ENCODE measurements at regions not wholly inside any gene's neighbourhood (a gene's known extent, or its start where the extent isn't known, plus 50 kb on each side); places are given as distances from the start of the nearest gene placed in this dataset.

DNA sequence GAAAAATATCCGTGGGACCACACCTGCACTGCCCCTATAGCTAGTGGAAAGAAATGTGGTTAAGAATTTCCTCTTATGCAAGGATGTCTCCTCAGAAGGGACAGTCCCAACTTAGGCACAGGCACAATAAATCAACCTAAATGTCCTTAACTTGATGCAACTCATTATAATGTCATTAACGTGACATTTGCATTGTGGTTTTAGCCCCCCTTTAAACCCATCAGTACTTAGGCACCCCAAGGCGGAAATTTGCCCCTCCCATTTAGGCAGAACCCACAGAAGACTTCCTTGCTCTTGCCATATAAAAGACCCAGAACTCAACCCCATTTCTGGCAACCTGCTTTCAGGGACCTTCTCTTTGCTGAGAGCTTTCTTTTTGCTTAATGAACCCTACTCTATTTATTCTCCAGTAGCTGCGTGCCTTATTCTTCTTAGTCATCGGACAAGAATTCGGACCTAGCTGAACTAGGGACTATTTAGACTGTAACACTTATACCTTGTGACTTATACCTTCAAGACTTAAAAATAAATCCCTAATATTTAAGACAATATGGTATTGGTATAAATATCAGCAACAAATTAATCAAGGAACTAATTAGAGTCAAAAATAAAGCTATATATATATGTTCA, 1281.6 kb upstream of the TMEFF2 start:
- no peak overlapping the region for H4K12ac ChIP-seq (ENCODE audit: low read depth, low read length)
- H3K14ac ChIP-seq (ENCODE audit: low read length), result no peak overlapping the region
- H2BK5ac ChIP-seq (ENCODE audit: low read depth, low read length, poor library complexity), result no peak overlapping the region

DNA sequence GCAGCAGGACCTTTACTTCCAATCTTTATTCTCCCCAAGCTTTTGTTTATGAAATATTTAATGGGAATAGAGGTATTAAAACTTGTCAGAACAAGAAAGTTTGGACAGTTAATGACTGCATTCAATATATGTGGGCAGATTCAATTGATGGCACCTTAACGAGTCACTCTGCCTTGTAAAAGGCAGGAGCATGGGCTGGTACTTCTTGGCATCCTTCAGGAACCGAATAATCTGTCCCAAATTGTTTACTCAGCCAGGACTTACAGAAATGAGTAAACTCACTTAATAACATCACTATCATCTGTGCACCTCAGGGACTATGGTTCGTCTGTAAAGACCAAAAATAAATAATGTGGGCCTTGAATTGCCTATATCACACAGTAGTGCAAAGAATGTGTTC, 1280.3 kb upstream of the TMEFF2 start:
- H2BK120ac ChIP-seq (ENCODE audit: insufficient read depth, low read length, poor library complexity), result no peak overlapping the region
- DNase-seq, result no peak
- no peak overlapping the region for H3K27ac ChIP-seq (ENCODE audit: low read depth, low read length)
- no peak overlapping the region for H2BK12ac ChIP-seq (ENCODE audit: low read length)
- no CpG with 5 or more reads among the region's 3 CpGs for WGBS (ENCODE audit: extremely low coverage, insufficient coverage, insufficient read length)
- H3K4me1 ChIP-seq (ENCODE audit: control insufficient read depth in 1 of 2, insufficient read depth in 2 of 2, low read length in 2 of 2), result no peaks in the 10 kb centered on the region
- H3K36me3 ChIP-seq (ENCODE audit: control insufficient read depth in 1 of 2, insufficient read depth in 2 of 2, low read length in 2 of 2), result no peaks in the 10 kb centered on the region
- H2AFZ ChIP-seq (ENCODE audit: insufficient read depth, low read length, poor library complexity), result no peak overlapping the region
- no peak overlapping the region for H3K4ac ChIP-seq (ENCODE audit: low read depth, low read length)
- no peak overlapping the region for H3K23ac ChIP-seq (ENCODE audit: low read length)
- no peak overlapping the region for H3K18ac ChIP-seq (ENCODE audit: low read length)
- H3K27me3 ChIP-seq (ENCODE audit: insufficient read depth, low read length), result no peaks in the 10 kb centered on the region
- H3K4me2 ChIP-seq (ENCODE audit: low read length), result no peak overlapping the region
- no peak overlapping the region for H2BK5ac ChIP-seq (ENCODE audit: low read depth, low read length, poor library complexity)
- no peak overlapping the region for H3K9ac ChIP-seq (ENCODE audit: low read length)
- no peak overlapping the region for H4K8ac ChIP-seq (ENCODE audit: low read depth, low read length)
- H4K91ac ChIP-seq (ENCODE audit: low read depth, low read length), result no peak overlapping the region
- H3K79me1 ChIP-seq (ENCODE audit: low read length), result no peaks in the 10 kb centered on the region
- H3K79me2 ChIP-seq (ENCODE audit: control insufficient read depth, insufficient read depth, low read length, poor library complexity), result no peaks in the 10 kb centered on the region
- H3K4me3 ChIP-seq (ENCODE audit: low read depth, low read length), result no peak overlapping the region
- no peak overlapping the region for H3K14ac ChIP-seq (ENCODE audit: low read length)
- H3K9me3 ChIP-seq (ENCODE audit: insufficient read depth, low read depth, low read length), result no peaks in the 10 kb centered on the region
- no peak overlapping the region for H2AK5ac ChIP-seq (ENCODE audit: low read length)
- no peak overlapping the region for H4K12ac ChIP-seq (ENCODE audit: low read depth, low read length)

More for the DNA sequence above, 1281.6 kb upstream of the TMEFF2 start:
- Histone ChIP-seq H4K8ac (ENCODE audit: low read depth, low read length) (no peak overlapping the region), H3K9me3 (ENCODE audit: insufficient read depth, low read depth, low read length) (no peaks in the 10 kb centered on the region), H2AFZ (ENCODE audit: insufficient read depth, low read length, poor library complexity) (no peak overlapping the region), H3K79me1 (ENCODE audit: low read length) (no peaks in the 10 kb centered on the region), H3K36me3 (ENCODE audit: control insufficient read depth in 1 of 2, insufficient read depth in 2 of 2, low read length in 2 of 2) (no peaks in the 10 kb centered on the region), H2BK12ac (ENCODE audit: low read length) (no peak overlapping the region), H3K4me3 (ENCODE audit: low read depth, low read length) (no peak overlapping the region), H3K27ac (ENCODE audit: low read depth, low read length) (no peak overlapping the region), H3K9ac (ENCODE audit: low read length) (no peak overlapping the region), H3K4me2 (ENCODE audit: low read length) (no peak overlapping the region), H3K4ac (ENCODE audit: low read depth, low read length) (no peak overlapping the region), H3K79me2 (ENCODE audit: control insufficient read depth, insufficient read depth, low read length, poor library complexity) (no peaks in the 10 kb centered on the region), H3K23ac (ENCODE audit: low read length) (no peak overlapping the region), H4K91ac (ENCODE audit: low read depth, low read length) (no peak overlapping the region), H3K18ac (ENCODE audit: low read length) (no peak overlapping the region), H3K27me3 (ENCODE audit: insufficient read depth, low read length) (no peaks in the 10 kb centered on the region), H3K4me1 (ENCODE audit: control insufficient read depth in 1 of 2, insufficient read depth in 2 of 2, low read length in 2 of 2) (no peaks in the 10 kb centered on the region), H2BK120ac (ENCODE audit: insufficient read depth, low read length, poor library complexity) (no peak overlapping the region), H2AK5ac (ENCODE audit: low read length) (no peak overlapping the region)
- DNase-seq, result peak in 1 of 2 donors; percentile 73
- no CpG with 5 or more reads among the region's 6 CpGs for WGBS (ENCODE audit: extremely low coverage, insufficient coverage, insufficient read length)

GRCh38 chr2:193469251-193469650, 1274.5 kb upstream of the TMEFF2 start:
- no CpG with 5 or more reads among the region's 3 CpGs for WGBS (ENCODE audit: extremely low coverage, insufficient coverage, insufficient read length)
- H3K4ac ChIP-seq (ENCODE audit: low read depth, low read length), result no peak overlapping the region
- H3K14ac ChIP-seq (ENCODE audit: low read length), result no peak overlapping the region
- no peak overlapping the region for H3K27ac ChIP-seq (ENCODE audit: low read depth, low read length)
- H3K18ac ChIP-seq (ENCODE audit: low read length), result no peak overlapping the region
- no peak overlapping the region for H2BK5ac ChIP-seq (ENCODE audit: low read depth, low read length, poor library complexity)
- no peaks in the 10 kb centered on the region for H3K79me2 ChIP-seq (ENCODE audit: control insufficient read depth, insufficient read depth, low read length, poor library complexity)
- no peaks in the 10 kb centered on the region for H3K27me3 ChIP-seq (ENCODE audit: insufficient read depth, low read length)
- no peak overlapping the region for H4K8ac ChIP-seq (ENCODE audit: low read depth, low read length)
- no peak overlapping the region for H2BK120ac ChIP-seq (ENCODE audit: insufficient read depth, low read length, poor library complexity)
- no peaks in the 10 kb centered on the region for H3K36me3 ChIP-seq (ENCODE audit: control insufficient read depth in 1 of 2, insufficient read depth in 2 of 2, low read length in 2 of 2)
- H2AK5ac ChIP-seq (ENCODE audit: low read length), result no peak overlapping the region
- H2BK12ac ChIP-seq (ENCODE audit: low read length), result no peak overlapping the region
- no peaks in the 10 kb centered on the region for H3K9me3 ChIP-seq (ENCODE audit: insufficient read depth, low read depth, low read length)
- no peaks in the 10 kb centered on the region for H3K4me1 ChIP-seq (ENCODE audit: control insufficient read depth in 1 of 2, insufficient read depth in 2 of 2, low read length in 2 of 2)
- no peak overlapping the region for H3K9ac ChIP-seq (ENCODE audit: low read length)
- H4K91ac ChIP-seq (ENCODE audit: low read depth, low read length), result no peak overlapping the region
- H3K4me3 ChIP-seq (ENCODE audit: low read depth, low read length), result no peak overlapping the region
- no peak overlapping the region for H2AFZ ChIP-seq (ENCODE audit: insufficient read depth, low read length, poor library complexity)
- no peak for DNase-seq
- no peak overlapping the region for H4K12ac ChIP-seq (ENCODE audit: low read depth, low read length)
- H3K23ac ChIP-seq (ENCODE audit: low read length), result no peak overlapping the region
- H3K4me2 ChIP-seq (ENCODE audit: low read length), result no peak overlapping the region
- H3K79me1 ChIP-seq (ENCODE audit: low read length), result no peaks in the 10 kb centered on the region

GRCh38 chr2:193467276-193467987, 1272.7 kb upstream of the TMEFF2 start:
- no peak overlapping the region for H3K14ac ChIP-seq (ENCODE audit: low read length)
- H3K23ac ChIP-seq (ENCODE audit: low read length), result no peak overlapping the region
- no peak overlapping the region for H3K9ac ChIP-seq (ENCODE audit: low read length)
- H3K9me3 ChIP-seq (ENCODE audit: insufficient read depth, low read depth, low read length), result no peaks in the 10 kb centered on the region
- no peak overlapping the region for H2AFZ ChIP-seq (ENCODE audit: insufficient read depth, low read length, poor library complexity)
- H3K18ac ChIP-seq (ENCODE audit: low read length), result no peak overlapping the region
- no peak overlapping the region for H2AK5ac ChIP-seq (ENCODE audit: low read length)
- H3K4me1 ChIP-seq (ENCODE audit: control insufficient read depth in 1 of 2, insufficient read depth in 2 of 2, low read length in 2 of 2), result no peaks in the 10 kb centered on the region
- H3K79me2 ChIP-seq (ENCODE audit: control insufficient read depth, insufficient read depth, low read length, poor library complexity), result no peaks in the 10 kb centered on the region
- H3K4me3 ChIP-seq (ENCODE audit: low read depth, low read length), result no peak overlapping the region
- no peaks in the 10 kb centered on the region for H3K36me3 ChIP-seq (ENCODE audit: control insufficient read depth in 1 of 2, insufficient read depth in 2 of 2, low read length in 2 of 2)
- no peak overlapping the region for H2BK5ac ChIP-seq (ENCODE audit: low read depth, low read length, poor library complexity)
- no peak overlapping the region for H4K8ac ChIP-seq (ENCODE audit: low read depth, low read length)
- no peak overlapping the region for H2BK120ac ChIP-seq (ENCODE audit: insufficient read depth, low read length, poor library complexity)
- no peak overlapping the region for H3K27ac ChIP-seq (ENCODE audit: low read depth, low read length)
- no peak overlapping the region for H3K4me2 ChIP-seq (ENCODE audit: low read length)
- H4K91ac ChIP-seq (ENCODE audit: low read depth, low read length), result no peak overlapping the region
- no peaks in the 10 kb centered on the region for H3K27me3 ChIP-seq (ENCODE audit: insufficient read depth, low read length)
- H3K79me1 ChIP-seq (ENCODE audit: low read length), result no peaks in the 10 kb centered on the region
- no peak overlapping the region for H2BK12ac ChIP-seq (ENCODE audit: low read length)
- no peak overlapping the region for H4K12ac ChIP-seq (ENCODE audit: low read depth, low read length)
- no peak for DNase-seq
- no peak overlapping the region for H3K4ac ChIP-seq (ENCODE audit: low read depth, low read length)

Measured in trophoblast cell (in vitro differentiated cells and primary cell).